HEK293 (cell line): ENCODE measurements at regions not wholly inside any gene's neighbourhood (a gene's known extent, or its start where the extent isn't known, plus 50 kb on each side); places are given as distances from the start of the nearest gene placed in this dataset.

Source experiments
- PBX3 ChIP-seq: sonication (generic); formaldehyde crosslinking; IDR thresholded peaks from 2 replicates; pipeline ENCODE4 v1.8.1; 2022; ENCODE audit warnings: mild to moderate bottlenecking, moderate library complexity, missing genetic modification reagents
- ZBTB20 ChIP-seq: fragments of 450-650 bp; formaldehyde crosslinking; IDR thresholded peaks from 2 replicates; pipeline ENCODE4 v1.5.1; 2016; ENCODE audit warnings: missing biosample characterization, missing genetic modification characterization
- TF ChIP-seq, protein P1 (sequence below): fragments of 450-650 bp; formaldehyde crosslinking; IDR thresholded peaks from 2 replicates; pipeline ENCODE4 v1.5.1; 2016; ENCODE audit warnings: missing biosample characterization, missing genetic modification characterization

DNA sequence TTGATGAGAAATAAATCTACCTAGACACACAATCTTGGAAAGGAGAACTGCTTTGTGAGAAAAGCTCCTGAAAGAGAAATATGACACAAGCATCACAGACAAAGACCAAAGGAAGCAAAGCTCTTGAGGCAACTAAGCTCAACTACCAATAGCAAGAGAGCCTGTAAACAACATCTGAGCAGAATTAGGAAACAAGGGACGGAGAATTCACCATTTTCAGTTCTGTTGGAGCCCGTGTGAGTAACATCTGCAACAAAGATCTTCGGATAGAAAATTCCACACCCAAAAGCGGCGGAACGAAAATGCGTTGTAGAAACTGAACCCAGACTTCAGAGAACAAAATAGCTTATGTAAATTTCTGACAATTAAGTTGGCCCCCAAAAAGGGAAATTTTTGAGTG, 909.9 kb upstream of the MBL2 start:
- TF ChIP-seq ZBTB20 (tag by site-specific recombination) (no peak), PBX3 (CRISPR knock-in tag) (no peak)
- TF ChIP-seq, protein P1, sequence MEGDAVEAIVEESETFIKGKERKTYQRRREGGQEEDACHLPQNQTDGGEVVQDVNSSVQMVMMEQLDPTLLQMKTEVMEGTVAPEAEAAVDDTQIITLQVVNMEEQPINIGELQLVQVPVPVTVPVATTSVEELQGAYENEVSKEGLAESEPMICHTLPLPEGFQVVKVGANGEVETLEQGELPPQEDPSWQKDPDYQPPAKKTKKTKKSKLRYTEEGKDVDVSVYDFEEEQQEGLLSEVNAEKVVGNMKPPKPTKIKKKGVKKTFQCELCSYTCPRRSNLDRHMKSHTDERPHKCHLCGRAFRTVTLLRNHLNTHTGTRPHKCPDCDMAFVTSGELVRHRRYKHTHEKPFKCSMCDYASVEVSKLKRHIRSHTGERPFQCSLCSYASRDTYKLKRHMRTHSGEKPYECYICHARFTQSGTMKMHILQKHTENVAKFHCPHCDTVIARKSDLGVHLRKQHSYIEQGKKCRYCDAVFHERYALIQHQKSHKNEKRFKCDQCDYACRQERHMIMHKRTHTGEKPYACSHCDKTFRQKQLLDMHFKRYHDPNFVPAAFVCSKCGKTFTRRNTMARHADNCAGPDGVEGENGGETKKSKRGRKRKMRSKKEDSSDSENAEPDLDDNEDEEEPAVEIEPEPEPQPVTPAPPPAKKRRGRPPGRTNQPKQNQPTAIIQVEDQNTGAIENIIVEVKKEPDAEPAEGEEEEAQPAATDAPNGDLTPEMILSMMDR, result no peak
